Endodermal cell (in vitro differentiated cells): ENCODE measurements at regions not wholly inside any gene's neighbourhood (a gene's known extent, or its start where the extent isn't known, plus 50 kb on each side); places are given as distances from the start of the nearest gene placed in this dataset.

ENCODE experiments used
- DNase-seq: peaks from one replicate; pipeline ENCODE4 v3.0.0-alpha.2; 2017
- H3K27ac ChIP-seq: 2 replicates; pipeline ENCODE4 v1.5.1; 2013; ENCODE audit warnings: mild to moderate bottlenecking, low read depth, low read length, moderate library complexity
- H3K27me3 ChIP-seq: 2 replicates; pipeline ENCODE4 v1.6.1; 2013; ENCODE audit warnings: mild to moderate bottlenecking, low read length, moderate library complexity; ENCODE audit not compliant: insufficient read depth, control insufficient read depth, poor library complexity, severe bottlenecking
- H3K36me3 ChIP-seq: 2 replicates; pipeline ENCODE4 v1.7.0; 2013; ENCODE audit warnings: mild to moderate bottlenecking, low read length, moderate library complexity; ENCODE audit not compliant: control insufficient read depth, insufficient read depth
- H3K4me1 ChIP-seq: one replicate; pipeline ENCODE4 v1.7.0; 2013; ENCODE audit warnings: low read length; ENCODE audit not compliant: control insufficient read depth, insufficient read depth
- H3K4me3 ChIP-seq: 2 replicates; pipeline ENCODE4 v1.5.1; 2013; ENCODE audit warnings: mild to moderate bottlenecking, low read length, moderate library complexity
- H3K9ac ChIP-seq: 2 replicates; pipeline ENCODE4 v1.6.1; 2013; ENCODE audit warnings: mild to moderate bottlenecking, low read length, moderate library complexity; ENCODE audit not compliant: poor library complexity, severe bottlenecking; ENCODE audit errors: extremely low read depth
- H3K9me3 ChIP-seq: 2 replicates; pipeline ENCODE4 v1.6.1; 2013; ENCODE audit warnings: mild to moderate bottlenecking, low read length, moderate library complexity; ENCODE audit not compliant: control insufficient read depth
- H3K27ac Mint-ChIP-seq: 2 replicates; pipeline ENCODE4 v1.8.0; 2020; ENCODE audit warnings: mixed read lengths
- H3K27me3 Mint-ChIP-seq: 2 replicates; pipeline ENCODE4 v1.8.0; 2021; ENCODE audit warnings: mild to moderate bottlenecking, mixed read lengths; ENCODE audit not compliant: insufficient read depth
- H3K36me3 Mint-ChIP-seq: 2 replicates; pipeline ENCODE4 v1.8.0; 2020; ENCODE audit warnings: low read depth, mixed read lengths
- H3K4me1 Mint-ChIP-seq: 2 replicates; pipeline ENCODE4 v1.8.0; 2020; ENCODE audit warnings: mixed read lengths
- H3K4me3 Mint-ChIP-seq: 2 replicates; pipeline ENCODE4 v1.8.0; 2020; ENCODE audit warnings: mild to moderate bottlenecking, moderate library complexity, mixed read lengths
- H3K9me3 Mint-ChIP-seq: 2 replicates; pipeline ENCODE4 v1.8.0; 2020; ENCODE audit warnings: mild to moderate bottlenecking, mixed read lengths
- WGBS, 2 experiments: methylation state at CpG; one replicate each; pipeline versions ENCODE4 v1.1.5 to v1.1.7; 2013; ENCODE audit warnings: missing lambda C conversion rate in 2 of 2, mixed read lengths in 1 of 2; ENCODE audit not compliant: insufficient coverage in 1 of 2, insufficient read length in 1 of 2; 5-methylcytosine and 5-hydroxymethylcytosine counted together
- TF ChIP-seq, protein P1 (sequence below): fragments of 200-600 bp; sonication (generic); conservative IDR thresholded peaks from 2 replicates; pipeline ENCODE4 v1.5.0; 2021; ENCODE audit warnings: antibody characterized with exemption, mild to moderate bottlenecking

- TF ChIP-seq, protein P1, sequence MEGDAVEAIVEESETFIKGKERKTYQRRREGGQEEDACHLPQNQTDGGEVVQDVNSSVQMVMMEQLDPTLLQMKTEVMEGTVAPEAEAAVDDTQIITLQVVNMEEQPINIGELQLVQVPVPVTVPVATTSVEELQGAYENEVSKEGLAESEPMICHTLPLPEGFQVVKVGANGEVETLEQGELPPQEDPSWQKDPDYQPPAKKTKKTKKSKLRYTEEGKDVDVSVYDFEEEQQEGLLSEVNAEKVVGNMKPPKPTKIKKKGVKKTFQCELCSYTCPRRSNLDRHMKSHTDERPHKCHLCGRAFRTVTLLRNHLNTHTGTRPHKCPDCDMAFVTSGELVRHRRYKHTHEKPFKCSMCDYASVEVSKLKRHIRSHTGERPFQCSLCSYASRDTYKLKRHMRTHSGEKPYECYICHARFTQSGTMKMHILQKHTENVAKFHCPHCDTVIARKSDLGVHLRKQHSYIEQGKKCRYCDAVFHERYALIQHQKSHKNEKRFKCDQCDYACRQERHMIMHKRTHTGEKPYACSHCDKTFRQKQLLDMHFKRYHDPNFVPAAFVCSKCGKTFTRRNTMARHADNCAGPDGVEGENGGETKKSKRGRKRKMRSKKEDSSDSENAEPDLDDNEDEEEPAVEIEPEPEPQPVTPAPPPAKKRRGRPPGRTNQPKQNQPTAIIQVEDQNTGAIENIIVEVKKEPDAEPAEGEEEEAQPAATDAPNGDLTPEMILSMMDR, result no peak
- H3K4me3 Mint-ChIP-seq, result no peak overlapping the region
- H3K36me3 Mint-ChIP-seq, result no peaks in the 10 kb centered on the region
- H3K4me1 Mint-ChIP-seq, result peaks cover 4% of the 10 kb centered on the region
- no peaks in the 10 kb centered on the region for H3K9me3 Mint-ChIP-seq
- Histone ChIP-seq H3K4me1 (no peaks in the 10 kb centered on the region), H3K9ac (no peak overlapping the region), H3K9me3 (no peaks in the 10 kb centered on the region), H3K27ac (no peak overlapping the region), H3K27me3 (no peaks in the 10 kb centered on the region), H3K36me3 (no peaks in the 10 kb centered on the region), H3K4me3 (no peak overlapping the region)
- DNase-seq, result no peak
- 96% methylated on average over 2 of the region's 2 CpGs; no CpG with 5 or more reads in 1 of the 2 experiments for WGBS, 2 experiments
- no peaks in the 10 kb centered on the region for H3K27me3 Mint-ChIP-seq
- H3K27ac Mint-ChIP-seq, result no peak overlapping the region
Measured at GRCh38 chr4:20454515-20454914, 202.8 kb downstream of the SLIT2 start.

GRCh38 chr4:20456407-20456806 lies 204.7 kb downstream of the SLIT2 start:
- no peaks in the 10 kb centered on the region for H3K36me3 ChIP-seq
- TF ChIP-seq, protein P1, result no peak
- H3K9me3 ChIP-seq, result no peaks in the 10 kb centered on the region
- no peak overlapping the region for H3K9ac ChIP-seq
- H3K27me3 ChIP-seq, result no peaks in the 10 kb centered on the region
- no peak for DNase-seq
- peaks cover 4% of the 10 kb centered on the region for H3K4me1 Mint-ChIP-seq
- H3K27ac ChIP-seq, result no peak overlapping the region
- H3K4me3 ChIP-seq, result no peak overlapping the region
- no peaks in the 10 kb centered on the region for H3K4me1 ChIP-seq
- H3K9me3 Mint-ChIP-seq, result no peaks in the 10 kb centered on the region
- no peak overlapping the region for H3K4me3 Mint-ChIP-seq
- no peak overlapping the region for H3K27ac Mint-ChIP-seq
- H3K27me3 Mint-ChIP-seq, result no peaks in the 10 kb centered on the region
- no peaks in the 10 kb centered on the region for H3K36me3 Mint-ChIP-seq

- Histone ChIP-seq H3K9ac (no peak overlapping the region), H3K27me3 (no peaks in the 10 kb centered on the region), H3K4me1 (no peaks in the 10 kb centered on the region), H3K4me3 (no peak overlapping the region), H3K27ac (no peak overlapping the region), H3K36me3 (no peaks in the 10 kb centered on the region), H3K9me3 (no peaks in the 10 kb centered on the region)
- H3K27me3 Mint-ChIP-seq, result no peaks in the 10 kb centered on the region
- H3K27ac Mint-ChIP-seq, result no peak overlapping the region
- no peaks in the 10 kb centered on the region for H3K4me1 Mint-ChIP-seq
- TF ChIP-seq, protein P1, result no peak
- H3K9me3 Mint-ChIP-seq, result no peaks in the 10 kb centered on the region
- no peak for DNase-seq
- H3K36me3 Mint-ChIP-seq, result no peaks in the 10 kb centered on the region
- WGBS, 2 experiments, result 87 to 92% methylated on average over 1 to 4 of the region's 4 CpGs
- no peak overlapping the region for H3K4me3 Mint-ChIP-seq
Measured at GRCh38 chr4:20462426-20463175, 210.9 kb downstream of the SLIT2 start.
